GM23338 (cell line): ENCODE measurements at regions not wholly inside any gene's neighbourhood (a gene's known extent, or its start where the extent isn't known, plus 50 kb on each side); places are given as distances from the start of the nearest gene placed in this dataset. TPM values are rescaled to one million over a fixed set of nuclear protein-coding genes. Genes with fewer than 3 reads are reported as not detected.

Source experiments
- ATAC-seq: fragments of 200-7000 bp; cut with Tn5 transposase; 3 replicates; pipeline ENCODE4 v1.9.1; 2020
- DNase-seq: peaks from one replicate; pipeline ENCODE4 v3.0.0-alpha.2; 2015; ENCODE audit warnings: low spot score
- H2AFZ ChIP-seq: fragments of 200-600 bp; sonication (generic); 2 replicates; pipeline ENCODE4 v1.8.0; 2016; ENCODE audit warnings: antibody characterized with exemption, mild to moderate bottlenecking, moderate library complexity
- H3F3A ChIP-seq: fragments of 200-600 bp; sonication (generic); replicated peaks from 2 replicates; pipeline ENCODE4 v1.8.0; 2017; ENCODE audit warnings: antibody characterized with exemption, mixed run types, low read depth
- H3K27ac ChIP-seq: fragments of 200-600 bp; sonication (generic); 2 replicates; pipeline ENCODE4 v1.6.1; 2016; ENCODE audit warnings: low read depth
- H3K27me3 ChIP-seq: fragments of 200-600 bp; sonication (generic); 2 replicates; pipeline ENCODE4 v1.8.0; 2016; ENCODE audit warnings: mild to moderate bottlenecking, mixed run types, moderate library complexity; ENCODE audit not compliant: insufficient read depth
- H3K36me3 ChIP-seq: fragments of 200-600 bp; sonication (generic); 2 replicates; pipeline ENCODE4 v1.8.0; 2016; ENCODE audit warnings: mild to moderate bottlenecking; ENCODE audit not compliant: insufficient read depth
- H3K4me1 ChIP-seq: fragments of 200-600 bp; sonication (generic); 2 replicates; pipeline ENCODE4 v1.8.0; 2016; ENCODE audit warnings: mild to moderate bottlenecking, moderate library complexity; ENCODE audit not compliant: insufficient read depth
- H3K4me2 ChIP-seq: fragments of 200-600 bp; sonication (generic); 2 replicates; pipeline ENCODE4 v1.7.1; 2017; ENCODE audit warnings: mixed run types
- H3K4me3 ChIP-seq: fragments of 200-600 bp; sonication (generic); 2 replicates; pipeline ENCODE4 v1.6.1; 2016; ENCODE audit warnings: mixed run types
- H3K79me2 ChIP-seq: fragments of 200-600 bp; sonication (generic); replicated peaks from 2 replicates; pipeline ENCODE4 v1.8.0; 2017; ENCODE audit warnings: mild to moderate bottlenecking; ENCODE audit not compliant: insufficient read depth
- H3K9me2 ChIP-seq: fragments of 200-600 bp; sonication (generic); 2 replicates; pipeline ENCODE4 v1.8.0; 2017; ENCODE audit not compliant: insufficient read depth
- H4K20me1 ChIP-seq: fragments of 200-600 bp; sonication (generic); replicated peaks from 2 replicates; pipeline ENCODE4 v1.8.0; 2017; ENCODE audit warnings: mild to moderate bottlenecking; ENCODE audit not compliant: insufficient read depth
- H3K27ac Mint-ChIP-seq: 2 replicates; pipeline ENCODE4 v1.8.0; 2020; ENCODE audit warnings: inconsistent platforms, mild to moderate bottlenecking, moderate library complexity, mixed read lengths
- H3K27me3 Mint-ChIP-seq: 3 replicates; pipeline ENCODE4 v1.8.0; 2022; ENCODE audit warnings: low read depth, mild to moderate bottlenecking, moderate library complexity, mixed read lengths, inconsistent platforms; ENCODE audit not compliant: insufficient read depth, poor library complexity
- H3K36me3 Mint-ChIP-seq: 3 replicates; pipeline ENCODE4 v1.8.0; 2021; ENCODE audit warnings: low read depth, mild to moderate bottlenecking, inconsistent platforms, moderate library complexity, mixed read lengths
- H3K4me1 Mint-ChIP-seq: 3 replicates; pipeline ENCODE4 v1.8.0; 2020; ENCODE audit warnings: mild to moderate bottlenecking, inconsistent platforms, mixed read lengths
- H3K4me3 Mint-ChIP-seq: 3 replicates; pipeline ENCODE4 v1.8.0; 2021; ENCODE audit warnings: moderate library complexity, mild to moderate bottlenecking, inconsistent platforms, mixed read lengths
- H3K9me3 Mint-ChIP-seq: 3 replicates; pipeline ENCODE4 v1.8.0; 2020; ENCODE audit warnings: moderate library complexity, mild to moderate bottlenecking, inconsistent platforms, mixed read lengths
- CREB1 ChIP-seq: fragments of 250-450 bp; sonication (Bioruptor Pico); IDR thresholded peaks from 2 replicates; pipeline ENCODE4 v1.5.0; 2020; ENCODE audit warnings: low read depth, mild to moderate bottlenecking, moderate library complexity
- CTCF ChIP-seq, 2 experiments: fragments of 200-600 bp in 1 of 2; sonication (generic) in 1 of 2; conservative IDR thresholded peaks; 2 replicates each; pipeline versions ENCODE4 v1.5.1 to v1.6.1; 2016 to 2017; ENCODE audit warnings: antibody characterized with exemption in 2 of 2, low read depth in 2 of 2, mild to moderate bottlenecking in 2 of 2, moderate library complexity in 1 of 2
- NANOG ChIP-seq: IDR thresholded peaks from 2 replicates; pipeline ENCODE4 v1.6.1; 2016; ENCODE audit warnings: antibody characterized with exemption, borderline replicate concordance
- STAT1 ChIP-seq: IDR thresholded peaks from one replicate; pipeline ENCODE4 v1.6.1; 2016; ENCODE audit warnings: antibody characterized with exemption; ENCODE audit not compliant: unreplicated experiment
- ZNF331 ChIP-seq: fragments of 250-450 bp; sonication (Bioruptor Pico); IDR thresholded peaks from 2 replicates; pipeline ENCODE4 v1.5.0; 2020; ENCODE audit warnings: low read depth, mild to moderate bottlenecking, moderate library complexity
- small RNA-seq: library from RNA; depleted of rRNA; stranded (forward); fragments of <200 nt; gene quantifications from one replicate; pipeline ENCODE3, GENCODE V24; 2014; ENCODE audit warnings: low replicate concordance
- TF ChIP-seq, protein P1 (sequence below): IDR thresholded peaks from 2 replicates; pipeline ENCODE4 v1.6.1; 2016; ENCODE audit warnings: antibody characterized with exemption

DNA sequence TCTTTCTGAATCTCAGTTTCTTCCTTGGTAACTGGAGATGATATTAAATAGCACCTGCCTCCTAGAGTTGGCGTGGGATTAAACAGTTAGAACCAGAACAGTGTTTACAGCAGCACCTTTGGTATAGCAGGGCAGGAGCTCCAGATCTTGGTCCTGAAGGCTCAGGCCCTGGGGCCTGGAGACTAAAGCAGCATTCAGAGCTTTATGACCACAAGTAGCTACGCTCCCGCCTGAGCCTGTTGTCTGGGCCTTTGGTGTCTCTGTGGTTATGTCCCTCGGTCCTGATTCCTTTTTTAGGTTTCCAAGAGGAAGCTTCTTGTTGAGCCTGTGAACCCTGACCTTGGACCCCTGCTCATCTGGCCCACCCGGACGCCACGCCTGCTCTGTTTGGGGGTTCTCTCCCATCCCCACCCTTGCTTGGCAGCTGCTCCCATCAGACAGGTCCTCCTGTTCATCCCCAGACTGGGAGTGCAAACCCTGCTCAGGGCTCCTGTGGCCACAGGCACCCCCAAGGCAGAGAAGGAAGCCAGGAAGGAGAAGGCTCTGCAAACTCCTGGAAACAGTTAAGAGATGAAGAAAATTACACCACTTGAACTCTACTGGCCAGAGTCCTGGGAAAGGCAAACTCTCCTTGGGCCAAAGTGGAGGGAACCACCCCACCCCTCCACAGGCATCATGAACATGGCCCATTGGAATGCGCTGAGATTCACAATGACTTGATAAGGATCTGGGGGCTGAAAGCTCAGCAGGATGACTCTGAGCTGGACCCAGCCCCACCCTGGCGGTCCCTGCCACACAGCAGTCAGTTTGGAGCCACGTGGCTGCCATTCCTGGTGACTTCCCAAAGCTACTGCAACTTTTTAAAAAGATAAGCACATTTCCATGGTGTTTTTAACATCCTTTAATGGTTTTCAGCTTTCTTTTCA is 50.1 kb upstream of the TMEM72 start:
- Histone ChIP-seq H2AFZ (no peak overlapping the region), H4K20me1 (no peaks in the 10 kb centered on the region), H3F3A (no peaks in the 10 kb centered on the region), H3K4me3 (no peak overlapping the region), H3K27me3 (peaks cover 34% of the 10 kb centered on the region), H3K36me3 (no peaks in the 10 kb centered on the region), H3K79me2 (no peaks in the 10 kb centered on the region), H3K27ac (no peak overlapping the region), H3K9me2 (peaks cover 3% of the 10 kb centered on the region; the same call in 1 of the 2 replicates), H3K4me2 (no peak overlapping the region), H3K4me1 (peaks cover 14% of the 10 kb centered on the region)
- Mint-ChIP-seq H3K27me3 (peaks cover 36% of the 10 kb centered on the region), H3K4me1 (peaks cover 38% of the 10 kb centered on the region), H3K9me3 (peaks cover 5% of the 10 kb centered on the region), H3K4me3 (no peak overlapping the region), H3K27ac (no peak overlapping the region), H3K36me3 (no peaks in the 10 kb centered on the region; the same call in 2 of the 3 replicates)
- TF ChIP-seq CREB1 (no peak), NANOG (no peak), ZNF331 (CRISPR knock-in tag) (no peak), CTCF (conservative IDR thresholded peaks at IDR 0.05; ENCODE audit: low read depth in 2 of 2) (no peak), STAT1 (no peak)
- TF ChIP-seq, protein P1, sequence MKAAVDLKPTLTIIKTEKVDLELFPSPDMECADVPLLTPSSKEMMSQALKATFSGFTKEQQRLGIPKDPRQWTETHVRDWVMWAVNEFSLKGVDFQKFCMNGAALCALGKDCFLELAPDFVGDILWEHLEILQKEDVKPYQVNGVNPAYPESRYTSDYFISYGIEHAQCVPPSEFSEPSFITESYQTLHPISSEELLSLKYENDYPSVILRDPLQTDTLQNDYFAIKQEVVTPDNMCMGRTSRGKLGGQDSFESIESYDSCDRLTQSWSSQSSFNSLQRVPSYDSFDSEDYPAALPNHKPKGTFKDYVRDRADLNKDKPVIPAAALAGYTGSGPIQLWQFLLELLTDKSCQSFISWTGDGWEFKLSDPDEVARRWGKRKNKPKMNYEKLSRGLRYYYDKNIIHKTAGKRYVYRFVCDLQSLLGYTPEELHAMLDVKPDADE: no peak
- no peak for DNase-seq
- ATAC-seq: no peak

Small RNA genes lying in the stretch of these regions (small RNA-seq; reads per million reads assigned to genes)
- gene AL356157.2: not detected
